HCT116 (cell line): ENCODE measurements at regions not wholly inside any gene's neighbourhood (a gene's known extent, or its start where the extent isn't known, plus 50 kb on each side); places are given as distances from the start of the nearest gene placed in this dataset.

Experiments
- ATAC-seq: fragments of 200-7000 bp; cut with Tn5 transposase; 2 replicates; pipeline ENCODE4 v1.9.1; 2020; ENCODE audit warnings: mild to moderate bottlenecking, moderate library complexity
- BruUV-seq: library from RNA; stranded (reverse); fragments of 400-500 nt; replicated peaks from 2 replicates; lab custom pipeline; 2021; lab: Mats Ljungman, UMichigan
- CTCF ChIA-PET: fragments of 300-600 bp; sonication (Branson Sonifier 250); formaldehyde crosslinking; loops from one replicate; lab custom pipeline; 2021; ENCODE audit warnings: antibody characterized with exemption; lab: Charles Lee
- POLR2A ChIA-PET: fragments of 300-600, 350-600 bp; sonication (Branson Sonifier 250); formaldehyde crosslinking; loops from one replicate; lab custom pipeline; 2021; ENCODE audit warnings: antibody characterized with exemption; lab: Charles Lee
- RAD21 ChIA-PET, 2 experiments: fragments of 300-600 bp; sonication (Branson Sonifier 250); formaldehyde crosslinking; loops; one replicate each; lab custom pipeline; 2023; ENCODE audit warnings: low total read pairs in 2 of 2; ENCODE audit not compliant: uncharacterized antibody in 2 of 2, unreplicated experiment in 2 of 2, low non-redundant PET in 1 of 2; lab: Charles Lee
- DNase-seq: peaks from one replicate; pipeline ENCODE4 v3.0.0-alpha.2; 2010; ENCODE audit warnings: low read depth, low spot score
- H2AFZ ChIP-seq: fragments of 200-600 bp; shearing (Covaris generic), sonication (generic); 2 replicates; pipeline ENCODE4 v1.6.1; 2017; ENCODE audit warnings: low read depth, mixed run types, mixed read lengths, antibody characterized with exemption, low read length; ENCODE audit not compliant: poor library complexity, severe bottlenecking
- H3K27ac ChIP-seq: 2 replicates; pipeline ENCODE4 v1.5.1; 2012; ENCODE audit warnings: low read depth, low read length
- H3K27me3 ChIP-seq: fragments of 200-600 bp; sonication (generic); 2 replicates; pipeline ENCODE4 v1.6.1; 2016; ENCODE audit warnings: mixed run types, low read length, mixed read lengths; ENCODE audit not compliant: insufficient read depth
- H3K36me3 ChIP-seq, 2 experiments: fragments of 200-500 bp in 1 of 2; fragments of 200-600 bp in 1 of 2; sonication (Bioruptor generic) in 1 of 2; sonication (generic) in 1 of 2; 2 replicates each; pipeline versions ENCODE4 v1.5.1 to v1.6.1; 2014 to 2016; ENCODE audit warnings: low read length in 2 of 2, inconsistent platforms in 1 of 2, mixed read lengths in 1 of 2, mixed run types in 1 of 2; ENCODE audit not compliant: insufficient read depth in 2 of 2, control insufficient read depth in 1 of 2
- H3K4me1 ChIP-seq, 2 experiments: fragments of 200-600 bp in 1 of 2; sonication (generic) in 1 of 2; 2 replicates each; pipeline versions ENCODE4 v1.5.1 to v1.6.1; 2012 to 2017; ENCODE audit warnings: low read length in 2 of 2, inconsistent platforms in 1 of 2, mild to moderate bottlenecking in 1 of 2, mixed read lengths in 1 of 2, mixed run types in 1 of 2, moderate library complexity in 1 of 2; ENCODE audit not compliant: insufficient read depth in 2 of 2, control insufficient read depth in 1 of 2
- H3K4me2 ChIP-seq: fragments of 200-600 bp; sonication (generic); 2 replicates; pipeline ENCODE4 v1.6.1; 2017; ENCODE audit warnings: mixed run types, low read length, mixed read lengths
- H3K4me3 ChIP-seq, 2 experiments: fragments of 200-600 bp in 1 of 2; sonication (generic) in 1 of 2; replicated peaks in 1 of 2; 2 replicates each; pipeline ENCODE4 v1.5.1; 2011 to 2016; ENCODE audit warnings: low read length in 2 of 2, control low read depth in 1 of 2, low read depth in 1 of 2, mild to moderate bottlenecking in 1 of 2, mixed read lengths in 1 of 2, mixed run types in 1 of 2
- H3K79me2 ChIP-seq: fragments of 200-600 bp; sonication (generic); 2 replicates; pipeline ENCODE4 v1.6.1; 2017; ENCODE audit warnings: mild to moderate bottlenecking, mixed run types, low read length, moderate library complexity, mixed read lengths; ENCODE audit not compliant: insufficient read depth
- H3K9ac ChIP-seq: fragments of 200-600 bp; sonication (generic); 2 replicates; pipeline ENCODE4 v1.6.1; 2016; ENCODE audit warnings: low read length, mixed read lengths
- H3K9me2 ChIP-seq: fragments of 200-600 bp; sonication (generic), shearing (Covaris generic); 2 replicates; pipeline ENCODE4 v1.6.1; 2017; ENCODE audit warnings: mixed run types, mild to moderate bottlenecking, moderate library complexity; ENCODE audit not compliant: insufficient read depth
- H3K9me3 ChIP-seq, 2 experiments: fragments of 200-500 bp in 1 of 2; fragments of 200-600 bp in 1 of 2; sonication (Bioruptor generic) in 1 of 2; sonication (generic) in 1 of 2; 2 replicates each; pipeline ENCODE4 v1.6.1; 2014 to 2017; ENCODE audit warnings: low read length in 2 of 2, mixed read lengths in 2 of 2, inconsistent platforms in 1 of 2, low read depth in 1 of 2, mild to moderate bottlenecking in 1 of 2, mixed run types in 1 of 2, moderate library complexity in 1 of 2; ENCODE audit not compliant: control insufficient read depth in 1 of 2, insufficient read depth in 1 of 2
- H4K20me1 ChIP-seq: fragments of 200-600 bp; sonication (generic), shearing (Covaris generic); 2 replicates; pipeline ENCODE4 v1.6.1; 2017; ENCODE audit warnings: mixed run types, mild to moderate bottlenecking, moderate library complexity; ENCODE audit not compliant: insufficient read depth
- CBX3 ChIP-seq: IDR thresholded peaks from 2 replicates; pipeline ENCODE4 v1.6.1; 2012; ENCODE audit warnings: low read depth
- ELF1 ChIP-seq: IDR thresholded peaks from 2 replicates; pipeline ENCODE4 v1.6.1; 2012; ENCODE audit warnings: low read depth, borderline replicate concordance
- EZH2phosphoT487 ChIP-seq: fragments of 200-600 bp; IDR thresholded peaks from 2 replicates; pipeline ENCODE4 v1.6.1; 2018; ENCODE audit warnings: antibody characterized with exemption, borderline replicate concordance
- FOSL1 ChIP-seq: IDR thresholded peaks from 2 replicates; pipeline ENCODE4 v1.6.1; 2012; ENCODE audit warnings: low read depth
- POLR2A ChIP-seq: IDR thresholded peaks from 2 replicates; pipeline ENCODE4 v1.7.0; 2011; ENCODE audit warnings: borderline replicate concordance; ENCODE audit not compliant: insufficient read depth, insufficient read length; ENCODE audit errors: extremely low read depth
- RAD21 ChIP-seq: IDR thresholded peaks from 2 replicates; pipeline ENCODE4 v1.6.1; 2012; ENCODE audit warnings: low read depth, mild to moderate bottlenecking
- SP1 ChIP-seq: IDR thresholded peaks from 2 replicates; pipeline ENCODE4 v1.6.1; 2012; ENCODE audit warnings: low read depth
- TCF7L2 ChIP-seq: IDR thresholded peaks from 2 replicates; pipeline ENCODE4 v1.7.0; 2011; ENCODE audit warnings: borderline replicate concordance, inconsistent platforms; ENCODE audit not compliant: insufficient read depth, insufficient read length; ENCODE audit errors: extremely low read depth
- ZNF274 ChIP-seq: fragments of 200-500 bp; sonication (Bioruptor generic); IDR thresholded peaks from 2 replicates; pipeline ENCODE4 v1.6.1; 2014; ENCODE audit warnings: mild to moderate bottlenecking, low read depth, low read length, inconsistent platforms
- intact Hi-C: fragments of 100-400 bp; cut with micrococcal nuclease; formaldehyde crosslinking; loops from 2 replicates; pipeline ENCODE4 v1.10.0; 2022
- TF ChIP-seq, protein P1 (sequence below): IDR thresholded peaks from 2 replicates; pipeline ENCODE4 v1.6.1; 2012
- TF ChIP-seq, protein P2 (sequence below), 3 experiments: fragments of 200-600 bp in 1 of 3; sonication (generic) in 1 of 3; IDR thresholded peaks in 2 of 3; conservative IDR thresholded peaks in 1 of 3; 2 replicates each; pipeline ENCODE4 v1.5.1; 2012 to 2017; ENCODE audit warnings: low read depth in 2 of 3, low read length in 2 of 3, antibody characterized with exemption in 1 of 3, borderline replicate concordance in 1 of 3, control low read depth in 1 of 3, mild to moderate bottlenecking in 1 of 3, mixed read lengths in 1 of 3, mixed run types in 1 of 3, moderate library complexity in 1 of 3; ENCODE audit not compliant: insufficient read depth in 1 of 3
- TF ChIP-seq, protein P3 (sequence below): IDR thresholded peaks from 2 replicates; pipeline ENCODE4 v1.6.1; 2011; ENCODE audit warnings: mild to moderate bottlenecking, low read length, moderate library complexity; ENCODE audit not compliant: insufficient replicate concordance; ENCODE audit errors: extremely low read depth

DNA sequence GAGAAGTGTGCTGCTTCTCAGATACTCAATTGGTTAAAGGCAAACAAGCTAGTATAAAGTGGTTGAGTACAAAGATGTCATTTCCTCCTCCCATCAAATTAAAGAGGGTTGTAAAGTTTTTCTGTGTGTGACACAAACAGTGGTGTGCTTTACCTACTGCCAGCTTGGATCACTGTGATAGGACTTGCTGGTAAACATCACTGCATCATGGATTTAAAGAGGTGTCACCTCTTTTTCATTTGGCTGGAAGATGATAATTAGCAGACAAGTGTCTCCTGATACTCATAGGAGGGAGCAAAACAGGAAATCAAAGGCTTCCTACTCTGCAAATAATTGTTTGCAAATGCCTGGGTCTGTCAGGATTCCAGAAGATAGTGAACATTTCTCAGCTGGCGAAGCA lies 200.5 kb downstream of the MDFIC start:
- ATAC-seq: no peak
- no TSS peak for BruUV-seq
- H3K27ac ChIP-seq: no peak overlapping the region
- H3K9me2 ChIP-seq: no peaks in the 10 kb centered on the region
- no peak overlapping the region for H2AFZ ChIP-seq
- H3K4me2 ChIP-seq: no peak overlapping the region
- no peaks in the 10 kb centered on the region for H3K79me2 ChIP-seq
- POLR2A ChIA-PET: no interaction called here
- TF ChIP-seq CBX3 (no peak), RAD21 (no peak), TCF7L2 (no peak), SP1 (no peak), ELF1 (no peak), FOSL1 (no peak)
- TF ChIP-seq, protein P1, sequence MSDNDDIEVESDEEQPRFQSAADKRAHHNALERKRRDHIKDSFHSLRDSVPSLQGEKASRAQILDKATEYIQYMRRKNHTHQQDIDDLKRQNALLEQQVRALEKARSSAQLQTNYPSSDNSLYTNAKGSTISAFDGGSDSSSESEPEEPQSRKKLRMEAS: no peak
- H3K9me3 ChIP-seq: no peaks in the 10 kb centered on the region
- no peak overlapping the region for H3K9ac ChIP-seq
- H3K27me3 ChIP-seq: no peaks in the 10 kb centered on the region
- H4K20me1 ChIP-seq: no peaks in the 10 kb centered on the region
- intact Hi-C loops: no loop called here
- CTCF ChIA-PET: no interaction called here
- no peak overlapping the region for H3K4me3 ChIP-seq
- RAD21 ChIA-PET: no interaction called here
- no peaks in the 10 kb centered on the region for H3K4me1 ChIP-seq
- no peaks in the 10 kb centered on the region for H3K36me3 ChIP-seq
- no peak for DNase-seq

DNA sequence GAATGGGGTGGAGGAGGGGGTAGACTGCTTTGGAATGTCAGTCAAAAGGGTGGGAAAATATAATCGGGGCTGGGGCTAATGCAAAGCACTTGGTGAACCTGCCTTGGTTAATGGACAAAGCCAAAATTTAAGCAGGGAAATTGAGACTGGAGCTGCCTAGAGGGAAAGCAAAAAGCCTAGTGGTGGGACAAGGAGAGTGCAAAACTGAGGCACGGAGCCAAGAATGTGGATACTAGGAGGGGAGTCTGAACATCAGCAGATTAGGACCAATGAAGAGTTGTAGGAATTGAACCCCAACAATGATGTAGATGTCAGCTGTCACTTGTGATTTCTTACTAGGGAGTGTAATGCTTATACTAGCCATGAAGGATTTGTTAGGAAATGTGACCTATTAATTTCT lies 195.9 kb downstream of the MDFIC start:
- no peak overlapping the region for H3K27ac ChIP-seq
- no peak overlapping the region for H3K9ac ChIP-seq
- no TSS peak for BruUV-seq
- ChIA-PET RAD21 (no interaction called here), CTCF (no interaction called here), POLR2A (no interaction called here)
- no peaks in the 10 kb centered on the region for H3K79me2 ChIP-seq
- H3K4me1 ChIP-seq: no peaks in the 10 kb centered on the region
- no peak overlapping the region for H3K4me2 ChIP-seq
- H3K9me3 ChIP-seq: no peaks in the 10 kb centered on the region
- no peak overlapping the region for H3K4me3 ChIP-seq
- DNase-seq: no peak
- no peaks in the 10 kb centered on the region for H3K27me3 ChIP-seq
- intact Hi-C loops: no loop called here
- no peaks in the 10 kb centered on the region for H4K20me1 ChIP-seq
- H2AFZ ChIP-seq: no peak overlapping the region
- no peaks in the 10 kb centered on the region for H3K36me3 ChIP-seq
- TF ChIP-seq, protein P2, sequence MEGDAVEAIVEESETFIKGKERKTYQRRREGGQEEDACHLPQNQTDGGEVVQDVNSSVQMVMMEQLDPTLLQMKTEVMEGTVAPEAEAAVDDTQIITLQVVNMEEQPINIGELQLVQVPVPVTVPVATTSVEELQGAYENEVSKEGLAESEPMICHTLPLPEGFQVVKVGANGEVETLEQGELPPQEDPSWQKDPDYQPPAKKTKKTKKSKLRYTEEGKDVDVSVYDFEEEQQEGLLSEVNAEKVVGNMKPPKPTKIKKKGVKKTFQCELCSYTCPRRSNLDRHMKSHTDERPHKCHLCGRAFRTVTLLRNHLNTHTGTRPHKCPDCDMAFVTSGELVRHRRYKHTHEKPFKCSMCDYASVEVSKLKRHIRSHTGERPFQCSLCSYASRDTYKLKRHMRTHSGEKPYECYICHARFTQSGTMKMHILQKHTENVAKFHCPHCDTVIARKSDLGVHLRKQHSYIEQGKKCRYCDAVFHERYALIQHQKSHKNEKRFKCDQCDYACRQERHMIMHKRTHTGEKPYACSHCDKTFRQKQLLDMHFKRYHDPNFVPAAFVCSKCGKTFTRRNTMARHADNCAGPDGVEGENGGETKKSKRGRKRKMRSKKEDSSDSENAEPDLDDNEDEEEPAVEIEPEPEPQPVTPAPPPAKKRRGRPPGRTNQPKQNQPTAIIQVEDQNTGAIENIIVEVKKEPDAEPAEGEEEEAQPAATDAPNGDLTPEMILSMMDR (IDR thresholded peaks at IDR 0.05 in 2 of 3, conservative IDR thresholded peaks at IDR 0.05 in 1 of 3; ENCODE audit: borderline replicate concordance in 1 of 3, insufficient read depth in 1 of 3, low read depth in 2 of 3, low read length in 2 of 3): peak in 2 of 3 experiments; percentile 22 to 29; a peak in 1 of 6 replicates
- no peak for TF ChIP-seq POLR2A
- TF ChIP-seq CBX3: no peak
- TF ChIP-seq ZNF274: no peak
- TF ChIP-seq, protein P3, sequence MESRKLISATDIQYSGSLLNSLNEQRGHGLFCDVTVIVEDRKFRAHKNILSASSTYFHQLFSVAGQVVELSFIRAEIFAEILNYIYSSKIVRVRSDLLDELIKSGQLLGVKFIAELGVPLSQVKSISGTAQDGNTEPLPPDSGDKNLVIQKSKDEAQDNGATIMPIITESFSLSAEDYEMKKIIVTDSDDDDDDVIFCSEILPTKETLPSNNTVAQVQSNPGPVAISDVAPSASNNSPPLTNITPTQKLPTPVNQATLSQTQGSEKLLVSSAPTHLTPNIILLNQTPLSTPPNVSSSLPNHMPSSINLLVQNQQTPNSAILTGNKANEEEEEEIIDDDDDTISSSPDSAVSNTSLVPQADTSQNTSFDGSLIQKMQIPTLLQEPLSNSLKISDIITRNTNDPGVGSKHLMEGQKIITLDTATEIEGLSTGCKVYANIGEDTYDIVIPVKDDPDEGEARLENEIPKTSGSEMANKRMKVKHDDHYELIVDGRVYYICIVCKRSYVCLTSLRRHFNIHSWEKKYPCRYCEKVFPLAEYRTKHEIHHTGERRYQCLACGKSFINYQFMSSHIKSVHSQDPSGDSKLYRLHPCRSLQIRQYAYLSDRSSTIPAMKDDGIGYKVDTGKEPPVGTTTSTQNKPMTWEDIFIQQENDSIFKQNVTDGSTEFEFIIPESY: no peak
- no peak for TF ChIP-seq EZH2phosphoT487
- no peak for TF ChIP-seq ELF1
- TF ChIP-seq, all 23 proteins: peak for 1
- no peaks in the 10 kb centered on the region for H3K9me2 ChIP-seq
- no peak for ATAC-seq
